ENCODE measurements at regions not wholly inside any gene's neighbourhood (a gene's known extent, or its start where the extent isn't known, plus 50 kb on each side); places are given as distances from the start of the nearest gene placed in this dataset. TPM values are rescaled to one million over a fixed set of nuclear protein-coding genes. Genes with fewer than 3 reads are reported as not detected.

Small RNA genes lying in the stretch of these regions (small RNA-seq; reads per million reads assigned to genes)
- not detected for gene RF00019 (ENCODE audit: insufficient read depth)

Measured in mesendoderm (in vitro differentiated cells).